Progenitor cell of endocrine pancreas (in vitro differentiated cells): ENCODE measurements at regions not wholly inside any gene's neighbourhood (a gene's known extent, or its start where the extent isn't known, plus 50 kb on each side); places are given as distances from the start of the nearest gene placed in this dataset.

Experiments used
- DNase-seq: peaks from one replicate; pipeline ENCODE4 v3.0.0; 2021; ENCODE audit warnings: low spot score; ENCODE audit not compliant: unreplicated experiment
- H3K27ac Mint-ChIP-seq: 2 replicates; pipeline ENCODE4 v1.8.0; 2021; ENCODE audit warnings: mild to moderate bottlenecking, moderate library complexity, mixed read lengths
- H3K27me3 Mint-ChIP-seq: 2 replicates; pipeline ENCODE4 v1.8.0; 2021; ENCODE audit warnings: mixed read lengths
- H3K36me3 Mint-ChIP-seq: 2 replicates; pipeline ENCODE4 v1.8.0; 2022; ENCODE audit warnings: mixed read lengths; ENCODE audit not compliant: insufficient read depth
- H3K4me1 Mint-ChIP-seq: 2 replicates; pipeline ENCODE4 v1.8.0; 2021; ENCODE audit warnings: low read depth, mixed read lengths
- H3K4me3 Mint-ChIP-seq: 2 replicates; pipeline ENCODE4 v1.8.0; 2021; ENCODE audit warnings: low read depth, mild to moderate bottlenecking, moderate library complexity, mixed read lengths
- H3K9me3 Mint-ChIP-seq: 2 replicates; pipeline ENCODE4 v1.8.0; 2021; ENCODE audit warnings: low read depth, mixed read lengths
- CTCF ChIP-seq: fragments of 200-600 bp; sonication (generic); IDR thresholded peaks from one replicate; pipeline ENCODE4 v1.5.0; 2021; ENCODE audit warnings: antibody characterized with exemption, mild to moderate bottlenecking; ENCODE audit not compliant: unreplicated experiment

GRCh38 chr22:47769652-47770051, 1007.2 kb downstream of the TBC1D22A start:
- DNase-seq = no peak
- Mint-ChIP-seq H3K36me3 (no peaks in the 10 kb centered on the region), H3K27me3 (no peaks in the 10 kb centered on the region), H3K9me3 (no peaks in the 10 kb centered on the region), H3K4me1 (no peaks in the 10 kb centered on the region), H3K27ac (no peak overlapping the region), H3K4me3 (no peak overlapping the region)
- TF ChIP-seq CTCF = no peak

DNA sequence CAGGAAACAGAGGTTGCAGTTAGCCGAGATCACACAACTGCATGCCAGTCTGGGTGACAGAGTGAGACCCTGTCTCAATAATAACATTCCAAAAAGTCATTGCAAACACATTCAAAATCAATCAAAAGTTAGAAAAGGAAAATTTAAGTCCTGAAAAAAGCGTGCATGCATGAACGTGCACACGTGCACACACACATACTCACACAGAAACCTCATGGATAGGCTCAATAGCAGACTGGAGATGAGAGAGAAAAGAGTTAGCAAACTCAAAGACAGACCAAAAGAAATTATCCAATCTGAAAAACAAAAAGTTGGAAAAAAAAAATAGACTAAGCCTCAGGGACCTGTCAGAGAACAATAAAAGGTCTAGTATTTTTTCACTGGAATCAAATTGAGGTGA, 1005.6 kb downstream of the TBC1D22A start:
- H3K27me3 Mint-ChIP-seq = no peaks in the 10 kb centered on the region
- TF ChIP-seq CTCF = no peak
- H3K36me3 Mint-ChIP-seq = no peaks in the 10 kb centered on the region
- H3K9me3 Mint-ChIP-seq = no peaks in the 10 kb centered on the region
- H3K4me3 Mint-ChIP-seq = no peak overlapping the region
- no peaks in the 10 kb centered on the region for H3K4me1 Mint-ChIP-seq
- DNase-seq = no peak
- H3K27ac Mint-ChIP-seq = no peak overlapping the region

DNA sequence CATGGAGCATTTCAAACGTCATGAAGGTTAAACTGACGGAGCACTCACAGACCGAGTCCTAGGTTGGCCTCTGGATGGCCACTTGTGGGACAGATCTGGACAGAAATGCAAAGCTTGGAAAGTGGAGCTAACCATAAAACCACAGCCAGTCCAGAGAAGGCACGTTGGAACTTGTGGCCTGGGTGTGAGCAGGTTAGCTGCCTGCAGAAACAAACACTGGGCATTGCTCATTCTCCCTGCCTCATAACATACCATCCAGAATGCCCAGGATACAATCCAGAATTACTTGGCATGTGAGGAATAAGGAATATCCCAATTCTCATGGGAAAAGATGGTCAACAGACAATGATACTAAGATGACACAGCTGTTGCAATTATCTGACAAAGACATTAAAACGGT, 1005.0 kb downstream of the TBC1D22A start:
- no peak for TF ChIP-seq CTCF
- DNase-seq = no peak
- no peaks in the 10 kb centered on the region for H3K4me1 Mint-ChIP-seq
- H3K9me3 Mint-ChIP-seq = no peaks in the 10 kb centered on the region
- H3K4me3 Mint-ChIP-seq = no peak overlapping the region
- no peak overlapping the region for H3K27ac Mint-ChIP-seq
- no peaks in the 10 kb centered on the region for H3K36me3 Mint-ChIP-seq
- H3K27me3 Mint-ChIP-seq = no peaks in the 10 kb centered on the region

GRCh38 chr22:47765757-47766156, 1003.3 kb downstream of the TBC1D22A start:
- Mint-ChIP-seq H3K27me3 (peaks cover under 1% of the 10 kb centered on the region), H3K4me3 (no peak overlapping the region), H3K27ac (no peak overlapping the region), H3K36me3 (no peaks in the 10 kb centered on the region), H3K9me3 (no peaks in the 10 kb centered on the region), H3K4me1 (no peaks in the 10 kb centered on the region)
- no peak for DNase-seq
- TF ChIP-seq CTCF = no peak

- H3K4me3 Mint-ChIP-seq = no peak overlapping the region
- no peaks in the 10 kb centered on the region for H3K4me1 Mint-ChIP-seq
- H3K36me3 Mint-ChIP-seq = no peaks in the 10 kb centered on the region
- peaks cover 6% of the 10 kb centered on the region for H3K27me3 Mint-ChIP-seq
- H3K9me3 Mint-ChIP-seq = no peaks in the 10 kb centered on the region
- no peak overlapping the region for H3K27ac Mint-ChIP-seq
- DNase-seq = no peak
- TF ChIP-seq CTCF = no peak
Measured at GRCh38 chr22:47762141-47762540, 999.7 kb downstream of the TBC1D22A start.
